GM19193 (cell line): ENCODE measurements at regions not wholly inside any gene's neighbourhood (a gene's known extent, or its start where the extent isn't known, plus 50 kb on each side); places are given as distances from the start of the nearest gene placed in this dataset.

Source experiments
- POLR2A ChIP-seq: IDR thresholded peaks from 4 replicates; pipeline ENCODE4 v1.6.1; 2011; ENCODE audit not compliant: insufficient read depth, insufficient read length; ENCODE audit errors: extremely low read depth

- TF ChIP-seq POLR2A: no peak
These were observed 50.6 kb upstream of the C1QTNF9B start for GRCh38 chr13:23947893-23948292.

- no peak for TF ChIP-seq POLR2A
These were observed 51.9 kb upstream of the C1QTNF9B start for GRCh38 chr13:23949200-23949599.

DNA sequence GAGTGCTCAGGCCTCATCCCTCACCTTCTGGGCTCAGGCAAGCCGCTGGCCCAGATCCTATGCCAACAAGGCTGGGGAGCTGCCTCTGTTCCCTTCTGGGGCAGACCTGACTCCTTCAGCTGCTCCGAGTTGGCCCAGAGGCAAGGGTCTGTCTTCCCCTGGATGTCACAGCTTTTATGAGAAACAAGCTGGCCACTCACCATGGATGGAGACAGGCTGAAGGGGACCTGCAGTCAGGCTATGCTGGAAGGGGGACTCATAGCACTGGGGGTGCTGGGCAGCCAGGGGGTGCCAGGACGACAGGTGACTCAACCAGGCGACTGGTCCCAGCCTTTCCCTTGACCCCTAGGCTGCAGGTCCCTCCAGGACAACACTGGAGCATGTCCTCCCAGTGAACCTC is 52.4 kb upstream of the C1QTNF9B start:
- TF ChIP-seq POLR2A: no peak

DNA sequence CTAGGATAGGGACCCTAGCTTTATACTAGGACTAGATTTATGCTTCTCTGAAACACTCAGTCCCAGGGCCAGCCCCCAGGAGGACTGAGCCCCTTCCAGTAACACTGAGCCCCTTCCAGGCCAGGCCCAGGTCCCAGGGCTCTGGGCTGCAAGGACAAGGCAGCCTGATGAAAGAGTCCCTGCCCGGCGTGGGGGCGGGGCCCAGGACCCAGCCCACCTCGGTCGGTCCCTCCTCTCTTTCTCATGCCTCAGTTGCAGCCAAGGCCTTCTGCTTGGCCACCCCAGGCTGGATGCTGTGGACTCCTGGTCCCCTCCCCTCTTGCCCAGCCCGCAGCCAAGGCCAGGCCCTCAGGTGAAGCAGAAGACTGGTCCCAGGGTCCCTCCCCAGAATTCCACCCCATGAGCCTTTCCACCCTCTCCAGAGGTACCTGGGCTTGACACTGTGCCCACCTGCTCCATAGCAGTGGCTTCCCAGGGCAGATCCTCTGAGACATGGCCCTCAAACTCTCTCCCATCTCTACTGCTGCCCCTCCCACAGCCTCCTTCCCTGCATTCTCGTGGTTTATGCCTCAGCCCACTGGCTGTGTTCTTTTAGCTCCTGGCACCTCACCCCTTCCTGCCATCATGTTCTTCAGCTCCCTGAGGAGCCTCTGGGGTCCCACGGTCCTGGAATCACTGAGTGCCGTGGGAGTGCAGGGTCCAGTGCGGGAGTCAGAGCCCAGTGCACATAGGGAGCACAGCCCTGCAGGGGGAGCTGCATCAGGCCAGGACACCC is 53.6 kb upstream of the C1QTNF9B start:
- no peak for TF ChIP-seq POLR2A

DNA sequence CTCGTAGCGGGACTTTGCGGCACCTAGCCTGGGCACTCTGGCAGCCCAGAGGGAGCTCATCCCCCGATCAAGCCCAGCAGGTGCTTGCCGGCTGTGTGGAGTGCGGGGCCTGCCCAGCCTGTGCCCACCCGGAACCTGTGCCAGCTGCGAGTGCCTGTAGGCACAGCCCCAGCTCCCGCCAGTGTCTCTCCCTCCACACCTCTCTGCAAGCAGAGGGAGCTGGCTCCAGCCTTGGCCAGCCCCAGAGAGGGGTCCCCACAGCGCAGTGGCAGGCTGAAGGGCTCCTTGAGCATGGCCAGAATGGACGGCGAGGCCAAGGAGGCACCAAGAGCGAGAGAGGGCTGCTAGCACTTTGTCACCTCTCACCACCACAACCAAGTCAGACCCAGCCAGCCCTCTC is 55.5 kb upstream of the C1QTNF9B start:
- TF ChIP-seq POLR2A: no peak

DNA sequence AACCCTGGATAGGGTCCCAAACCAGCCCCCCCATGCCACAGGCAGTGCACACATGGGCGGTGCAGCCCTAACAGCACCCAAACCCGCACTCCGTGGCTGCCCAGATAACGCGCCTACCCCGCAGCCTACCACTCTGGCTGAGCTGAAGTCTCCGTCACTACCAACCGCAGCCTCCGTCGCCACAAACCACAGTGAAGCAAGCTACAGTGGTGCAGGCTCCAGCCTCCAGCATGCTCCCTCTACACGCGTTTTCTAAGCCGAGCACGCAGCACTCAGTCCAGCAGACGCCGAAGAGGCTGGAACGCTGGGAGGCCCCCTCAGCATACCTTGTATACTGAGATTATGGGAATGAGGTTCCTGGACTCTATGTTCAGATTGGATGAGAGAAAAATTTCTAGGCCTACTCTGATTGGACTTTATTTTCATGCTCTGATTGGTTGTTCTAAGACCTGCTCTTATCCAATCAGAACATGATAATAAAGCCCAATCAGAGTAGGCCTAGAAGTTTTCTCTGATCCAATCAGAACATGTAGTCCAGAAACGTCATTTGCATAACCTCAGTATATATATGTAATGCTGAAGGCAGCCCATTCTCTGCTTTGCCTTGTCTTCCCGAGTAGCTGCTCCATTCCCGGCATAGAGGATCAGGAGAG is 56.7 kb upstream of the C1QTNF9B start:
- TF ChIP-seq POLR2A: no peak

GRCh38 chr13:23955064-23955463 is 57.8 kb upstream of the C1QTNF9B start:
- TF ChIP-seq POLR2A: no peak

GRCh38 chr13:23956106-23956505 is 58.8 kb upstream of the C1QTNF9B start:
- TF ChIP-seq POLR2A: no peak

- no peak for TF ChIP-seq POLR2A
These were observed 60.7 kb upstream of the C1QTNF9B start for GRCh38 chr13:23957981-23958380.

- no peak for TF ChIP-seq POLR2A
These were observed 62.0 kb upstream of the C1QTNF9B start for GRCh38 chr13:23959231-23959862.

- TF ChIP-seq POLR2A: no peak
These were observed 63.4 kb upstream of the C1QTNF9B start for GRCh38 chr13:23960566-23961156.

DNA sequence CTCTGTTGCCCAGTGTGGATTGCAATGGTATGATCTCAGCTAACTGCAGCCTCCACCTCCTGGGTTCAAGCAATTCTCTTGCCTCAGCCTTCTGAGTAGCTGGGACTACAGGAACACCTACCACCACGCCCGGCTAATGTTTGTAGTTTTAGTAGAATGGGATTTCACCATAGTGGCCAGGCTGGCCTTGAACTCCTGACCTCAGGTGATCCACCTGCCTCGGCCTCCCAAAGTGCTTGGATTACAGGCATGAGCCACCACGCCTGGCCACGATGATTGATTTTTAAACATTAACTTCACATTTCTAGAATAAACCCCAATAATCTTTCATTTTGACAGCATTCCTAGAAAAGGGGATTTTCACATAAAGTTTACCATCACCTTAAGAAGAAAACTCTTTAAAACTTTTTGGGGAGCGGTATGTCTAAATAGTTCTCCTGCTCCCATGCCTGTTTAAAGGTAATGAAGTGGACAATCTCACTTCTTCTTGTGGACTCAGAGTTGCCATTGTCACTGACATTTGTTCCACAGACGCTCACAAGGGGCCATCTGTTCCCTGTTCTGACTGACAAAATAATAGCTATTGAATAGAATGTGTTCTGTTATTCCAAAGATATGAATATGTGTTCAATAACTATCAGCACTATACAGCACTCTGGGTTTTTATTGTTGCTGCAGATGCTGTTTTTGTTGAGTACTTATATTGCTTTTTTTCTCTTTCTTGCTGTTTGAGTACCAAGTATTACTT is 66.1 kb upstream of the C1QTNF9B start:
- TF ChIP-seq POLR2A: no peak

- TF ChIP-seq POLR2A: no peak
These were observed 66.6 kb upstream of the C1QTNF9B start for GRCh38 chr13:23963947-23964346.

DNA sequence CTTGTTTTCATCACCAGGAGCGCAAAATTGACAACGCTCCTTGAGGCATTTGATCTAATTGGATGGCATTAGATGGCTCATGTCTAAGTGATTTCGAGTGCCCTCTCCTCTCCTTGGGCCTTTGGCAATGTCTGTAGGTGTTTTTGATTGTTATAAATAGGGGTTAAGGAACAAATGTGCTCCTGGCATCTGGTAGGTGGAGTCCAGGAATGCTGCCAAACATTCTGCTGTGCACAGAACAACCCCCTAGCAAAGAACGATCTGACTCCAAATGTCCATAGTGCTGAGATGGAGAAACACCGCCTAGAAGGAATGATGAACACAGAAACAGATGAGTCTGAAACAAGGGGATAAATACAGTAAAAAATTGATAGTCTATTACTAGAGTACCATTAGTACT is 68.0 kb upstream of the C1QTNF9B start:
- no peak for TF ChIP-seq POLR2A

GRCh38 chr13:23966221-23966690 is 69.0 kb upstream of the C1QTNF9B start:
- no peak for TF ChIP-seq POLR2A
